ENCODE measurements at regions not wholly inside any gene's neighbourhood (a gene's known extent, or its start where the extent isn't known, plus 50 kb on each side); places are given as distances from the start of the nearest gene placed in this dataset.

GRCh38 chr16:8278031-8278580 is 312.2 kb downstream of the TMEM114 start:
- DNase-seq (ENCODE audit: low read depth in 2 of 2) = no peak

GRCh38 chr16:8271344-8271743 is 319.0 kb downstream of the TMEM114 start:
- DNase-seq (ENCODE audit: low read depth in 2 of 2) = no peak

GRCh38 chr16:8262299-8262698 is 328.0 kb downstream of the TMEM114 start:
- DNase-seq (ENCODE audit: low read depth in 2 of 2) = no peak

GRCh38 chr16:8260140-8260539 is 330.2 kb downstream of the TMEM114 start:
- DNase-seq (ENCODE audit: low read depth in 2 of 2) = no peak

- DNase-seq (ENCODE audit: low read depth in 2 of 2) = no peak
These were observed 331.8 kb downstream of the TMEM114 start for GRCh38 chr16:8258523-8258922.

- DNase-seq (ENCODE audit: low read depth in 2 of 2) = no peak
These were observed 332.8 kb downstream of the TMEM114 start for GRCh38 chr16:8257561-8257960.

- DNase-seq (ENCODE audit: low read depth in 2 of 2) = no peak
These were observed 335.9 kb downstream of the TMEM114 start for GRCh38 chr16:8254405-8254804.

GRCh38 chr16:8253718-8254117 is 336.6 kb downstream of the TMEM114 start:
- DNase-seq (ENCODE audit: low read depth in 2 of 2) = no peak

- no peak for DNase-seq (ENCODE audit: low read depth in 2 of 2)
These were observed 338.6 kb downstream of the TMEM114 start for GRCh38 chr16:8251727-8252126.

- no peak for DNase-seq (ENCODE audit: low read depth in 2 of 2)
These were observed 339.0 kb downstream of the TMEM114 start for GRCh38 chr16:8251298-8251697.

GRCh38 chr16:8247993-8248392 is 342.3 kb downstream of the TMEM114 start:
- DNase-seq (ENCODE audit: low read depth in 2 of 2) = no peak

- DNase-seq (ENCODE audit: low read depth in 2 of 2) = no peak
These were observed 346.3 kb downstream of the TMEM114 start for GRCh38 chr16:8243981-8244380.

GRCh38 chr16:8241408-8241807 is 348.9 kb downstream of the TMEM114 start:
- no peak for DNase-seq (ENCODE audit: low read depth in 2 of 2)

GRCh38 chr16:8239443-8239842 is 350.9 kb downstream of the TMEM114 start:
- no peak for DNase-seq (ENCODE audit: low read depth in 2 of 2)

GRCh38 chr16:8237452-8237851 is 352.9 kb downstream of the TMEM114 start:
- no peak for DNase-seq (ENCODE audit: low read depth in 2 of 2)

GRCh38 chr16:8236816-8237215 is 353.5 kb downstream of the TMEM114 start:
- no peak for DNase-seq (ENCODE audit: low read depth in 2 of 2)

- no peak for DNase-seq (ENCODE audit: low read depth in 2 of 2)
These were observed 359.8 kb downstream of the TMEM114 start for GRCh38 chr16:8230497-8230896.

- DNase-seq (ENCODE audit: low read depth in 2 of 2) = no peak
These were observed 361.2 kb downstream of the TMEM114 start for GRCh38 chr16:8229011-8229520.

GRCh38 chr16:8217201-8217600 is 373.1 kb downstream of the TMEM114 start:
- no peak for DNase-seq (ENCODE audit: low read depth in 2 of 2)

- DNase-seq (ENCODE audit: low read depth in 2 of 2) = no peak
These were observed 385.5 kb downstream of the TMEM114 start for GRCh38 chr16:8204769-8205168.

- no peak for DNase-seq (ENCODE audit: low read depth in 2 of 2)
These were observed 386.2 kb downstream of the TMEM114 start for GRCh38 chr16:8204096-8204495.

- no peak for DNase-seq (ENCODE audit: low read depth in 2 of 2)
These were observed 387.2 kb downstream of the TMEM114 start for GRCh38 chr16:8203101-8203500.

GRCh38 chr16:8200839-8201238 is 389.5 kb downstream of the TMEM114 start:
- DNase-seq (ENCODE audit: low read depth in 2 of 2) = no peak

- no peak for DNase-seq (ENCODE audit: low read depth in 2 of 2)
These were observed 390.9 kb downstream of the TMEM114 start for GRCh38 chr16:8199390-8199789.

Measured in lung microvascular endothelial cell (primary cell).